ENCODE measurements at regions not wholly inside any gene's neighbourhood (a gene's known extent, or its start where the extent isn't known, plus 50 kb on each side); places are given as distances from the start of the nearest gene placed in this dataset.

DNA sequence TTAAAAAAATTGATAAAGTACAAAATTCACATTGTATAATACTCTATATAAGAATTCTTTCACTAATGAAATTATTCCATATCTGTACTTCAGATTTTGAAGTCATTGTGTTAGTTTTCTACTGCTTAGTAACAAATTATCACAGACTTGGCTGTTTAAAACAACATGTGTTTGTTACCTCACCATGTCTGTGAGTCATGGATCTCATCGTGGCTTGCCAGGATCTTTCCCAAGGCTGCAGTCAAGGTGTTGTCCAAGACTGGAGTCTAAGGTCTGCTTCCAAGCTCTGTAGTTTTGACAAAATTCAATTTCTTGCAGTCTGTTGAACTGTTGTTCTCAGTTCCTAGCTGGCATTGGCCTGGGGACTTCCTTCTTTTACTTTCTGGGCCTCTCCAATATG, 1286.9 kb downstream of the ADGRL3 start:
- no peak overlapping the region for H3K27ac ChIP-seq
- no peaks in the 10 kb centered on the region for H3K27me3 ChIP-seq (ENCODE audit: low read depth)
- H3K9me3 ChIP-seq: no peaks in the 10 kb centered on the region
- no peaks in the 10 kb centered on the region for H3K36me3 ChIP-seq
- no peak for DNase-seq
- ATAC-seq: no peak
- TF ChIP-seq, protein P1, sequence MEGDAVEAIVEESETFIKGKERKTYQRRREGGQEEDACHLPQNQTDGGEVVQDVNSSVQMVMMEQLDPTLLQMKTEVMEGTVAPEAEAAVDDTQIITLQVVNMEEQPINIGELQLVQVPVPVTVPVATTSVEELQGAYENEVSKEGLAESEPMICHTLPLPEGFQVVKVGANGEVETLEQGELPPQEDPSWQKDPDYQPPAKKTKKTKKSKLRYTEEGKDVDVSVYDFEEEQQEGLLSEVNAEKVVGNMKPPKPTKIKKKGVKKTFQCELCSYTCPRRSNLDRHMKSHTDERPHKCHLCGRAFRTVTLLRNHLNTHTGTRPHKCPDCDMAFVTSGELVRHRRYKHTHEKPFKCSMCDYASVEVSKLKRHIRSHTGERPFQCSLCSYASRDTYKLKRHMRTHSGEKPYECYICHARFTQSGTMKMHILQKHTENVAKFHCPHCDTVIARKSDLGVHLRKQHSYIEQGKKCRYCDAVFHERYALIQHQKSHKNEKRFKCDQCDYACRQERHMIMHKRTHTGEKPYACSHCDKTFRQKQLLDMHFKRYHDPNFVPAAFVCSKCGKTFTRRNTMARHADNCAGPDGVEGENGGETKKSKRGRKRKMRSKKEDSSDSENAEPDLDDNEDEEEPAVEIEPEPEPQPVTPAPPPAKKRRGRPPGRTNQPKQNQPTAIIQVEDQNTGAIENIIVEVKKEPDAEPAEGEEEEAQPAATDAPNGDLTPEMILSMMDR (IDR thresholded peaks at IDR 0.05): no peak
- no peaks in the 10 kb centered on the region for H3K4me1 ChIP-seq
- intact Hi-C loops (cut with DNase I): no loop called here
- H3K4me3 ChIP-seq: no peak overlapping the region

DNA sequence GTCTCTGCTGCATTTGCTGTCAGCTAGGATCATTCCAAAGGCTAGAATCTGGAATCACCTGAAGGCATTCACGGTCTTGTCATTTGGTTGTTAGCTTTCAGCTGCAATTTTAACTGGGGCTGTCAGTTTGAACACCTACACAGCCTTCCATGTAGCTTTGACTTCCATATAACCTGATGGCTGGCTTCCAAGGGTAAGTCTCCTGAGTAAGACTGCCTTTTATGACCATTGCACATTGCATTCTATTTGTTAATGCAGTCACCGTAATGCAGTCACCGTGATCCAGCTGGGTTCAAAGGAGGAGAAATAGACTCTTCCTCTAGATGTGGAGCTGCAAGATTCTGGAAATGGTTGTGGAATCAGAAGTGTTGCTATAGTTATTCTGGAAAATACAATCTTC, 1284.2 kb downstream of the ADGRL3 start:
- Histone ChIP-seq H3K4me3 (no peak overlapping the region), H3K36me3 (no peaks in the 10 kb centered on the region), H3K4me1 (no peaks in the 10 kb centered on the region), H3K9me3 (no peaks in the 10 kb centered on the region), H3K27ac (no peak overlapping the region), H3K27me3 (ENCODE audit: low read depth) (no peaks in the 10 kb centered on the region)
- no peak for ATAC-seq
- TF ChIP-seq, protein P1 (IDR thresholded peaks at IDR 0.05): no peak
- no peak for DNase-seq
- intact Hi-C loops (cut with DNase I): no loop called here

- Histone ChIP-seq H3K9me3 (no peaks in the 10 kb centered on the region), H3K27me3 (ENCODE audit: low read depth) (no peaks in the 10 kb centered on the region), H3K27ac (no peak overlapping the region), H3K4me3 (no peak overlapping the region), H3K4me1 (no peaks in the 10 kb centered on the region), H3K36me3 (no peaks in the 10 kb centered on the region)
- DNase-seq (no peak), ATAC-seq (no peak)
- intact Hi-C loops (cut with DNase I): no loop called here
- TF ChIP-seq, protein P1 (IDR thresholded peaks at IDR 0.05): no peak
Measured at GRCh38 chr4:62482355-62482754, 1282.2 kb downstream of the ADGRL3 start.

DNA sequence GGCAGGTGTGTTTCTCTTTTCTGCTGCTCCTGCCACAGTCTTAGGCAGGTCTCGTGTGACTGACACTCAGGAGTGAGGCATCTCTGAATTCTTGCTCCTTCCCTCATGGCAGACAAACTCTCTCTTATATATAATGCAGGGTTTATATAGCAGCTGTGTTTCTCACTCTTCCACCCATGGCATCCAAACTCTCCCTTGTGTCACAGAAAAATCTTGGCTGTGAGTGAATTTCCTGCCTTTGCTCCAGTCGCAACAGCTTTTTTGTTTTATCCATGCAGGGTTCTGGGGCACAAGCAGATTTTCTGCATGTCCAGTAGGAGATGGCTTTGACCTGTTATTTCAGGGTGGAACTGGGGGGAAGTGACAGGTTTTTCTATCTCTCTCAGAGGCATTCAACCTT, 1275.5 kb downstream of the ADGRL3 start:
- Histone ChIP-seq H3K27ac (no peak overlapping the region), H3K4me1 (no peaks in the 10 kb centered on the region), H3K9me3 (no peaks in the 10 kb centered on the region), H3K4me3 (no peak overlapping the region), H3K27me3 (ENCODE audit: low read depth) (no peaks in the 10 kb centered on the region), H3K36me3 (no peaks in the 10 kb centered on the region)
- TF ChIP-seq, protein P1 (IDR thresholded peaks at IDR 0.05): no peak
- ATAC-seq (no peak), DNase-seq (no peak)
- intact Hi-C loops (cut with DNase I): no loop called here

GRCh38 chr4:62474802-62475201, 1274.7 kb downstream of the ADGRL3 start:
- Histone ChIP-seq H3K27me3 (ENCODE audit: low read depth) (no peaks in the 10 kb centered on the region), H3K4me1 (no peaks in the 10 kb centered on the region), H3K9me3 (no peaks in the 10 kb centered on the region), H3K36me3 (no peaks in the 10 kb centered on the region), H3K27ac (no peak overlapping the region), H3K4me3 (no peak overlapping the region)
- DNase-seq (no peak), ATAC-seq (no peak)
- TF ChIP-seq, protein P1 (IDR thresholded peaks at IDR 0.05): no peak
- intact Hi-C loops (cut with DNase I): no loop called here

DNA sequence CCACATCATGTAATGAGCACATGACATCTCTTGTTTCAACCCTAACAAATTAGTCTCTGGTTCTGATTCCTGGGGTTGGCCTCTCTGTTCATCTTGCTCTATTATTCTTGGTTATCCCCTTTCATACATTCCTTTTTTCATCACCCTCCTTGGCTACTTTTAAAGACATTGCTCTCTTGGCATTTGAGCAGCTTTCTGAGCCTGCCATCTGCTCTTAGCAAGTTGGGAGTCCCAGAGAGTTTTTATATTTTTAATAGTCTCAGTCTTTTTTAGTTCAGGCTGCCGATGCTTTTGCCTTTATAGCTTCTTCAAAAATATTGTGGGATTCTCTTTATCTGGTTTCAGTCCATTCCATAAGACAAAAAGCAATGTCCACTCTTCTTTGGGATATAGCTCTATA, 1270.9 kb downstream of the ADGRL3 start:
- TF ChIP-seq, protein P1 (IDR thresholded peaks at IDR 0.05): no peak
- intact Hi-C loops (cut with DNase I): no loop called here
- DNase-seq: no peak
- no peaks in the 10 kb centered on the region for H3K9me3 ChIP-seq
- H3K36me3 ChIP-seq: no peaks in the 10 kb centered on the region
- ATAC-seq: no peak
- H3K4me3 ChIP-seq: no peak overlapping the region
- H3K27me3 ChIP-seq (ENCODE audit: low read depth): no peaks in the 10 kb centered on the region
- no peaks in the 10 kb centered on the region for H3K4me1 ChIP-seq
- no peak overlapping the region for H3K27ac ChIP-seq

All from lower lobe of right lung (tissue), 2 donors.